ENCODE measurements at regions not wholly inside any gene's neighbourhood (a gene's known extent, or its start where the extent isn't known, plus 50 kb on each side); places are given as distances from the start of the nearest gene placed in this dataset.
A peak's percentile ranks its signal among the peaks of the same experiment; 100 is the strongest.

- Mint-ChIP-seq H3K4me3 (no peak overlapping the region), H3K36me3 (ENCODE audit: low read depth) (no peaks in the 10 kb centered on the region), H3K27me3 (peaks cover 18% of the 10 kb centered on the region), H3K27ac (no peak overlapping the region), H3K4me1 (no peaks in the 10 kb centered on the region), H3K9me3 (peaks cover 11% of the 10 kb centered on the region)
- ATAC-seq (replicated peaks), result no peak
Measured at GRCh38 chr1:37274938-37275631, 199.3 kb upstream of the ZC3H12A start.

GRCh38 chr1:37277366-37277765 lies 197.0 kb upstream of the ZC3H12A start:
- H3K4me1 Mint-ChIP-seq, result no peaks in the 10 kb centered on the region
- no peak overlapping the region for H3K27ac Mint-ChIP-seq
- peaks cover 11% of the 10 kb centered on the region for H3K9me3 Mint-ChIP-seq
- no peak overlapping the region for H3K4me3 Mint-ChIP-seq
- peaks cover 21% of the 10 kb centered on the region for H3K27me3 Mint-ChIP-seq
- H3K36me3 Mint-ChIP-seq (ENCODE audit: low read depth), result no peaks in the 10 kb centered on the region
- no peak for ATAC-seq (replicated peaks)

GRCh38 chr1:37281354-37281753 lies 193.0 kb upstream of the ZC3H12A start:
- Mint-ChIP-seq H3K9me3 (peaks cover 11% of the 10 kb centered on the region), H3K36me3 (ENCODE audit: low read depth) (no peaks in the 10 kb centered on the region), H3K27me3 (peaks cover 26% of the 10 kb centered on the region), H3K4me1 (no peaks in the 10 kb centered on the region), H3K27ac (no peak overlapping the region), H3K4me3 (no peak overlapping the region)
- ATAC-seq (replicated peaks), result no peak

GRCh38 chr1:37282764-37283163 lies 191.6 kb upstream of the ZC3H12A start:
- Mint-ChIP-seq H3K27me3 (peaks cover 26% of the 10 kb centered on the region), H3K27ac (no peak overlapping the region), H3K36me3 (ENCODE audit: low read depth) (no peaks in the 10 kb centered on the region), H3K4me3 (no peak overlapping the region), H3K4me1 (no peaks in the 10 kb centered on the region), H3K9me3 (peaks cover 11% of the 10 kb centered on the region)
- no peak for ATAC-seq (replicated peaks)

- Mint-ChIP-seq H3K27me3 (peaks cover 17% of the 10 kb centered on the region), H3K36me3 (ENCODE audit: low read depth) (no peaks in the 10 kb centered on the region), H3K27ac (no peak overlapping the region), H3K4me3 (no peak overlapping the region), H3K9me3 (peaks cover 8% of the 10 kb centered on the region), H3K4me1 (no peaks in the 10 kb centered on the region)
- ATAC-seq (replicated peaks), result no peak
Measured at GRCh38 chr1:37284053-37284452, 190.3 kb upstream of the ZC3H12A start.

- peaks cover 13% of the 10 kb centered on the region for H3K27me3 Mint-ChIP-seq
- H3K36me3 Mint-ChIP-seq (ENCODE audit: low read depth), result no peaks in the 10 kb centered on the region
- no peak for ATAC-seq (replicated peaks)
- no peaks in the 10 kb centered on the region for H3K4me1 Mint-ChIP-seq
- no peak overlapping the region for H3K4me3 Mint-ChIP-seq
- H3K27ac Mint-ChIP-seq, result no peak overlapping the region
- H3K9me3 Mint-ChIP-seq, result no peaks in the 10 kb centered on the region
Measured at GRCh38 chr1:37286881-37287280, 187.5 kb upstream of the ZC3H12A start.

GRCh38 chr1:37288900-37289299 lies 185.5 kb upstream of the ZC3H12A start:
- peak; percentile 69 for ATAC-seq (replicated peaks)
- Mint-ChIP-seq H3K4me1 (no peaks in the 10 kb centered on the region), H3K4me3 (no peak overlapping the region), H3K36me3 (ENCODE audit: low read depth) (no peaks in the 10 kb centered on the region), H3K27me3 (peaks cover 6% of the 10 kb centered on the region), H3K27ac (no peak overlapping the region), H3K9me3 (no peaks in the 10 kb centered on the region)

- H3K4me1 Mint-ChIP-seq, result no peaks in the 10 kb centered on the region
- no peaks in the 10 kb centered on the region for H3K9me3 Mint-ChIP-seq
- no peak overlapping the region for H3K4me3 Mint-ChIP-seq
- peaks cover 16% of the 10 kb centered on the region for H3K27me3 Mint-ChIP-seq
- no peaks in the 10 kb centered on the region for H3K36me3 Mint-ChIP-seq (ENCODE audit: low read depth)
- no peak for ATAC-seq (replicated peaks)
- H3K27ac Mint-ChIP-seq, result no peak overlapping the region
Measured at GRCh38 chr1:37290718-37291117, 183.7 kb upstream of the ZC3H12A start.

- Mint-ChIP-seq H3K9me3 (no peaks in the 10 kb centered on the region), H3K36me3 (ENCODE audit: low read depth) (no peaks in the 10 kb centered on the region), H3K4me1 (no peaks in the 10 kb centered on the region), H3K4me3 (no peak overlapping the region), H3K27ac (no peak overlapping the region), H3K27me3 (peaks cover 30% of the 10 kb centered on the region)
- no peak for ATAC-seq (replicated peaks)
Measured at GRCh38 chr1:37292789-37293188, 181.6 kb upstream of the ZC3H12A start.

GRCh38 chr1:37294096-37294495 lies 180.3 kb upstream of the ZC3H12A start:
- Mint-ChIP-seq H3K27me3 (peaks cover 37% of the 10 kb centered on the region), H3K4me3 (no peak overlapping the region), H3K9me3 (no peaks in the 10 kb centered on the region), H3K27ac (no peak overlapping the region), H3K4me1 (no peaks in the 10 kb centered on the region), H3K36me3 (ENCODE audit: low read depth) (no peaks in the 10 kb centered on the region)
- no peak for ATAC-seq (replicated peaks)

GRCh38 chr1:37294529-37294928 lies 179.9 kb upstream of the ZC3H12A start:
- peaks cover 40% of the 10 kb centered on the region for H3K27me3 Mint-ChIP-seq
- H3K4me3 Mint-ChIP-seq, result no peak overlapping the region
- H3K4me1 Mint-ChIP-seq, result no peaks in the 10 kb centered on the region
- no peaks in the 10 kb centered on the region for H3K9me3 Mint-ChIP-seq
- ATAC-seq (replicated peaks), result no peak
- H3K36me3 Mint-ChIP-seq (ENCODE audit: low read depth), result no peaks in the 10 kb centered on the region
- no peak overlapping the region for H3K27ac Mint-ChIP-seq

GRCh38 chr1:37298769-37299168 lies 175.6 kb upstream of the ZC3H12A start:
- no peaks in the 10 kb centered on the region for H3K36me3 Mint-ChIP-seq (ENCODE audit: low read depth)
- no peak overlapping the region for H3K27ac Mint-ChIP-seq
- H3K4me1 Mint-ChIP-seq, result no peaks in the 10 kb centered on the region
- H3K27me3 Mint-ChIP-seq, result peaks cover 49% of the 10 kb centered on the region
- no peak overlapping the region for H3K4me3 Mint-ChIP-seq
- H3K9me3 Mint-ChIP-seq, result no peaks in the 10 kb centered on the region
- no peak for ATAC-seq (replicated peaks)

GRCh38 chr1:37299216-37299615 lies 175.2 kb upstream of the ZC3H12A start:
- H3K27me3 Mint-ChIP-seq, result peaks cover 45% of the 10 kb centered on the region
- H3K4me3 Mint-ChIP-seq, result no peak overlapping the region
- H3K4me1 Mint-ChIP-seq, result no peaks in the 10 kb centered on the region
- H3K36me3 Mint-ChIP-seq (ENCODE audit: low read depth), result no peaks in the 10 kb centered on the region
- no peaks in the 10 kb centered on the region for H3K9me3 Mint-ChIP-seq
- no peak for ATAC-seq (replicated peaks)
- H3K27ac Mint-ChIP-seq, result no peak overlapping the region

- H3K4me3 Mint-ChIP-seq, result no peak overlapping the region
- ATAC-seq (replicated peaks), result no peak
- H3K27me3 Mint-ChIP-seq, result peaks cover 27% of the 10 kb centered on the region
- no peaks in the 10 kb centered on the region for H3K4me1 Mint-ChIP-seq
- H3K36me3 Mint-ChIP-seq (ENCODE audit: low read depth), result no peaks in the 10 kb centered on the region
- no peaks in the 10 kb centered on the region for H3K9me3 Mint-ChIP-seq
- H3K27ac Mint-ChIP-seq, result no peak overlapping the region
Measured at GRCh38 chr1:37303884-37304574, 170.4 kb upstream of the ZC3H12A start.

GRCh38 chr1:37305108-37305507 lies 169.3 kb upstream of the ZC3H12A start:
- no peak for ATAC-seq (replicated peaks)
- Mint-ChIP-seq H3K4me1 (no peaks in the 10 kb centered on the region), H3K9me3 (no peaks in the 10 kb centered on the region), H3K27me3 (peaks cover 27% of the 10 kb centered on the region), H3K36me3 (ENCODE audit: low read depth) (no peaks in the 10 kb centered on the region), H3K27ac (no peak overlapping the region), H3K4me3 (no peak overlapping the region)

All from activated T-helper 17 cell treated with anti-CD3 and anti-CD28 coated beads, Interleukin-2, amount 50 U/mL, for 72 hours (primary cell).